HCT116 (cell line): ENCODE measurements at regions not wholly inside any gene's neighbourhood (a gene's known extent, or its start where the extent isn't known, plus 50 kb on each side); places are given as distances from the start of the nearest gene placed in this dataset.

Experiments
- ATAC-seq: fragments of 200-7000 bp; cut with Tn5 transposase; 2 replicates; pipeline ENCODE4 v1.9.1; 2020; ENCODE audit warnings: mild to moderate bottlenecking, moderate library complexity
- BruUV-seq: library from RNA; stranded (reverse); fragments of 400-500 nt; replicated peaks from 2 replicates; lab custom pipeline; 2021; lab: Mats Ljungman, UMichigan
- CTCF ChIA-PET: fragments of 300-600 bp; sonication (Branson Sonifier 250); formaldehyde crosslinking; loops from one replicate; lab custom pipeline; 2021; ENCODE audit warnings: antibody characterized with exemption; lab: Charles Lee
- POLR2A ChIA-PET: fragments of 300-600, 350-600 bp; sonication (Branson Sonifier 250); formaldehyde crosslinking; loops from one replicate; lab custom pipeline; 2021; ENCODE audit warnings: antibody characterized with exemption; lab: Charles Lee
- RAD21 ChIA-PET, 2 experiments: fragments of 300-600 bp; sonication (Branson Sonifier 250); formaldehyde crosslinking; loops; one replicate each; lab custom pipeline; 2023; ENCODE audit warnings: low total read pairs in 2 of 2; ENCODE audit not compliant: uncharacterized antibody in 2 of 2, unreplicated experiment in 2 of 2, low non-redundant PET in 1 of 2; lab: Charles Lee
- DNase-seq: peaks from one replicate; pipeline ENCODE4 v3.0.0-alpha.2; 2010; ENCODE audit warnings: low read depth, low spot score
- H2AFZ ChIP-seq: fragments of 200-600 bp; shearing (Covaris generic), sonication (generic); 2 replicates; pipeline ENCODE4 v1.6.1; 2017; ENCODE audit warnings: low read depth, mixed run types, mixed read lengths, antibody characterized with exemption, low read length; ENCODE audit not compliant: poor library complexity, severe bottlenecking
- H3K27ac ChIP-seq: 2 replicates; pipeline ENCODE4 v1.5.1; 2012; ENCODE audit warnings: low read depth, low read length
- H3K27me3 ChIP-seq: fragments of 200-600 bp; sonication (generic); 2 replicates; pipeline ENCODE4 v1.6.1; 2016; ENCODE audit warnings: mixed run types, low read length, mixed read lengths; ENCODE audit not compliant: insufficient read depth
- H3K36me3 ChIP-seq, 2 experiments: fragments of 200-500 bp in 1 of 2; fragments of 200-600 bp in 1 of 2; sonication (Bioruptor generic) in 1 of 2; sonication (generic) in 1 of 2; 2 replicates each; pipeline versions ENCODE4 v1.5.1 to v1.6.1; 2014 to 2016; ENCODE audit warnings: low read length in 2 of 2, inconsistent platforms in 1 of 2, mixed read lengths in 1 of 2, mixed run types in 1 of 2; ENCODE audit not compliant: insufficient read depth in 2 of 2, control insufficient read depth in 1 of 2
- H3K4me1 ChIP-seq, 2 experiments: fragments of 200-600 bp in 1 of 2; sonication (generic) in 1 of 2; 2 replicates each; pipeline versions ENCODE4 v1.5.1 to v1.6.1; 2012 to 2017; ENCODE audit warnings: low read length in 2 of 2, inconsistent platforms in 1 of 2, mild to moderate bottlenecking in 1 of 2, mixed read lengths in 1 of 2, mixed run types in 1 of 2, moderate library complexity in 1 of 2; ENCODE audit not compliant: insufficient read depth in 2 of 2, control insufficient read depth in 1 of 2
- H3K4me2 ChIP-seq: fragments of 200-600 bp; sonication (generic); 2 replicates; pipeline ENCODE4 v1.6.1; 2017; ENCODE audit warnings: mixed run types, low read length, mixed read lengths
- H3K4me3 ChIP-seq, 2 experiments: fragments of 200-600 bp in 1 of 2; sonication (generic) in 1 of 2; replicated peaks in 1 of 2; 2 replicates each; pipeline ENCODE4 v1.5.1; 2011 to 2016; ENCODE audit warnings: low read length in 2 of 2, control low read depth in 1 of 2, low read depth in 1 of 2, mild to moderate bottlenecking in 1 of 2, mixed read lengths in 1 of 2, mixed run types in 1 of 2
- H3K79me2 ChIP-seq: fragments of 200-600 bp; sonication (generic); 2 replicates; pipeline ENCODE4 v1.6.1; 2017; ENCODE audit warnings: mild to moderate bottlenecking, mixed run types, low read length, moderate library complexity, mixed read lengths; ENCODE audit not compliant: insufficient read depth
- H3K9ac ChIP-seq: fragments of 200-600 bp; sonication (generic); 2 replicates; pipeline ENCODE4 v1.6.1; 2016; ENCODE audit warnings: low read length, mixed read lengths
- H3K9me2 ChIP-seq: fragments of 200-600 bp; sonication (generic), shearing (Covaris generic); 2 replicates; pipeline ENCODE4 v1.6.1; 2017; ENCODE audit warnings: mixed run types, mild to moderate bottlenecking, moderate library complexity; ENCODE audit not compliant: insufficient read depth
- H3K9me3 ChIP-seq, 2 experiments: fragments of 200-500 bp in 1 of 2; fragments of 200-600 bp in 1 of 2; sonication (Bioruptor generic) in 1 of 2; sonication (generic) in 1 of 2; 2 replicates each; pipeline ENCODE4 v1.6.1; 2014 to 2017; ENCODE audit warnings: low read length in 2 of 2, mixed read lengths in 2 of 2, inconsistent platforms in 1 of 2, low read depth in 1 of 2, mild to moderate bottlenecking in 1 of 2, mixed run types in 1 of 2, moderate library complexity in 1 of 2; ENCODE audit not compliant: control insufficient read depth in 1 of 2, insufficient read depth in 1 of 2
- H4K20me1 ChIP-seq: fragments of 200-600 bp; sonication (generic), shearing (Covaris generic); 2 replicates; pipeline ENCODE4 v1.6.1; 2017; ENCODE audit warnings: mixed run types, mild to moderate bottlenecking, moderate library complexity; ENCODE audit not compliant: insufficient read depth
- CTCF ChIP-seq, 3 experiments: fragments of 200-600 bp in 1 of 3; sonication (generic) in 1 of 3; IDR thresholded peaks in 2 of 3; conservative IDR thresholded peaks in 1 of 3; 2 replicates each; pipeline ENCODE4 v1.5.1; 2012 to 2017; ENCODE audit warnings: low read depth in 2 of 3, low read length in 2 of 3, antibody characterized with exemption in 1 of 3, borderline replicate concordance in 1 of 3, control low read depth in 1 of 3, mild to moderate bottlenecking in 1 of 3, mixed read lengths in 1 of 3, mixed run types in 1 of 3, moderate library complexity in 1 of 3; ENCODE audit not compliant: insufficient read depth in 1 of 3
- EGR1 ChIP-seq: IDR thresholded peaks from 2 replicates; pipeline ENCODE4 v1.6.1; 2012; ENCODE audit warnings: low read depth
- ELF1 ChIP-seq: IDR thresholded peaks from 2 replicates; pipeline ENCODE4 v1.6.1; 2012; ENCODE audit warnings: low read depth, borderline replicate concordance
- JUND ChIP-seq: IDR thresholded peaks from 2 replicates; pipeline ENCODE4 v1.6.1; 2012
- MAX ChIP-seq: IDR thresholded peaks from 2 replicates; pipeline ENCODE4 v1.6.1; 2012
- POLR2A ChIP-seq: IDR thresholded peaks from 2 replicates; pipeline ENCODE4 v1.7.0; 2011; ENCODE audit warnings: borderline replicate concordance; ENCODE audit not compliant: insufficient read depth, insufficient read length; ENCODE audit errors: extremely low read depth
- RAD21 ChIP-seq: IDR thresholded peaks from 2 replicates; pipeline ENCODE4 v1.6.1; 2012; ENCODE audit warnings: low read depth, mild to moderate bottlenecking
- TCF7L2 ChIP-seq: IDR thresholded peaks from 2 replicates; pipeline ENCODE4 v1.7.0; 2011; ENCODE audit warnings: borderline replicate concordance, inconsistent platforms; ENCODE audit not compliant: insufficient read depth, insufficient read length; ENCODE audit errors: extremely low read depth
- ZBTB33 ChIP-seq: IDR thresholded peaks from 2 replicates; pipeline ENCODE4 v1.6.1; 2011; ENCODE audit warnings: mild to moderate bottlenecking, low read length, moderate library complexity; ENCODE audit not compliant: insufficient replicate concordance; ENCODE audit errors: extremely low read depth
- ZFX ChIP-seq: fragments of 450-650 bp; IDR thresholded peaks from 2 replicates; pipeline ENCODE4 v1.6.1; 2017
- ZNF274 ChIP-seq: fragments of 200-500 bp; sonication (Bioruptor generic); IDR thresholded peaks from 2 replicates; pipeline ENCODE4 v1.6.1; 2014; ENCODE audit warnings: mild to moderate bottlenecking, low read depth, low read length, inconsistent platforms
- intact Hi-C: fragments of 100-400 bp; cut with micrococcal nuclease; formaldehyde crosslinking; loops from 2 replicates; pipeline ENCODE4 v1.10.0; 2022

- Histone ChIP-seq H3K79me2 (no peaks in the 10 kb centered on the region), H3K4me1 (no peaks in the 10 kb centered on the region), H2AFZ (no peak overlapping the region), H3K9me2 (no peaks in the 10 kb centered on the region), H3K4me2 (no peak overlapping the region), H3K27ac (no peak overlapping the region), H3K36me3 (no peaks in the 10 kb centered on the region), H3K4me3 (no peak overlapping the region), H3K9me3 (no peaks in the 10 kb centered on the region), H3K27me3 (no peaks in the 10 kb centered on the region), H3K9ac (no peak overlapping the region), H4K20me1 (no peaks in the 10 kb centered on the region)
- RAD21 ChIA-PET, result no interaction called here
- POLR2A ChIA-PET, result no interaction called here
- no TSS peak for BruUV-seq
- intact Hi-C loops, result no loop called here
- DNase-seq, result no peak
- TF ChIP-seq ZBTB33 (no peak), ZNF274 (no peak), TCF7L2 (no peak), MAX (no peak)
- CTCF ChIA-PET, result no interaction called here
- no peak for ATAC-seq
Measured at GRCh38 chrX:122703762-122704161, 480.3 kb upstream of the GRIA3 start.

GRCh38 chrX:122739770-122740169 lies 444.3 kb upstream of the GRIA3 start:
- Histone ChIP-seq H3K4me2 (no peak overlapping the region), H3K27ac (no peak overlapping the region), H3K9me2 (no peaks in the 10 kb centered on the region), H3K36me3 (no peaks in the 10 kb centered on the region), H3K4me1 (no peaks in the 10 kb centered on the region), H3K4me3 (no peak overlapping the region), H3K79me2 (no peaks in the 10 kb centered on the region), H3K9me3 (no peaks in the 10 kb centered on the region), H4K20me1 (no peaks in the 10 kb centered on the region), H3K27me3 (no peaks in the 10 kb centered on the region), H2AFZ (no peak overlapping the region), H3K9ac (no peak overlapping the region)
- ChIA-PET POLR2A (no interaction called here), RAD21 (no interaction called here), CTCF (no interaction called here)
- DNase-seq (no peak), ATAC-seq (no peak)
- TF ChIP-seq RAD21 (peak; percentile 18), ZFX (no peak), POLR2A (no peak), CTCF (IDR thresholded peaks at IDR 0.05 in 2 of 3, conservative IDR thresholded peaks at IDR 0.05 in 1 of 3; ENCODE audit: borderline replicate concordance in 1 of 3, insufficient read depth in 1 of 3, low read depth in 2 of 3, low read length in 2 of 3) (no peak), TCF7L2 (no peak), JUND (no peak), ELF1 (no peak), EGR1 (no peak)
- intact Hi-C loops, result no loop called here
- BruUV-seq, result no TSS peak
